Sigmoid colon (tissue), 6 donors: ENCODE measurements at regions not wholly inside any gene's neighbourhood (a gene's known extent, or its start where the extent isn't known, plus 50 kb on each side); places are given as distances from the start of the nearest gene placed in this dataset.

Experiments
- DNase-seq: peaks from one replicate; pipeline ENCODE4 v3.0.0-alpha.2; 2019
- H3K27ac ChIP-seq, 4 donors: fragments of 200-600 bp; sonication (generic); one replicate each; pipeline ENCODE4 v1.5.1; 2016 to 2019; ENCODE audit warnings: mild to moderate bottlenecking in 1 of 4
- H3K27me3 ChIP-seq, 3 donors: fragments of 200-600 bp; sonication (generic); one replicate each; pipeline ENCODE4 v1.5.1; 2019; ENCODE audit warnings: mild to moderate bottlenecking in 1 of 3
- H3K36me3 ChIP-seq, 4 donors: fragments of 200-600 bp; sonication (generic); one replicate each; pipeline ENCODE4 v1.5.1; 2016 to 2019
- H3K4me1 ChIP-seq, 4 donors: fragments of 200-600 bp; sonication (generic); one replicate each; pipeline ENCODE4 v1.5.1; 2017 to 2019
- H3K4me3 ChIP-seq, 4 donors: fragments of 200-600 bp; sonication (generic); one replicate each; pipeline ENCODE4 v1.5.1; 2017 to 2019; ENCODE audit warnings: mild to moderate bottlenecking in 2 of 4, moderate library complexity in 1 of 4
- H3K9me3 ChIP-seq, 4 donors: fragments of 200-600 bp in 3 of 4; sonication (generic) in 3 of 4; one replicate each; pipeline versions ENCODE4 v1.5.1 to v1.6.1; 2013 to 2019
- CTCF ChIP-seq, 4 experiments: fragments of 450-650 bp in 3 of 4; fragments of 200-600 bp in 1 of 4; IDR thresholded peaks; one replicate each; pipeline ENCODE4 v1.5.1; 2016 to 2019; ENCODE audit warnings: antibody characterized with exemption in 4 of 4, mild to moderate bottlenecking in 3 of 4, moderate library complexity in 2 of 4
- EP300 ChIP-seq, 4 donors: sonication (generic); formaldehyde crosslinking; IDR thresholded peaks; one replicate each; pipeline ENCODE4 v1.6.1; 2017; ENCODE audit warnings: antibody characterized with exemption in 4 of 4
- POLR2A ChIP-seq, 2 donors: fragments of 450-650 bp; IDR thresholded peaks; one replicate each; pipeline ENCODE4 v1.6.1; 2016; ENCODE audit warnings: antibody characterized with exemption in 2 of 2, mild to moderate bottlenecking in 2 of 2, moderate library complexity in 2 of 2
- POLR2AphosphoS5 ChIP-seq, 4 donors: sonication (generic); formaldehyde crosslinking; IDR thresholded peaks; one replicate each; pipeline ENCODE4 v1.6.1; 2017; ENCODE audit warnings: antibody characterized with exemption in 4 of 4
- WGBS, 2 donors: extraction: QIAGEN DNeasy Blood & Tissue Kit; methylation state at CpG; one replicate each; pipeline ENCODE4 v1.1.7; 2013; 5-methylcytosine and 5-hydroxymethylcytosine counted together
- intact Hi-C: fragments of 100-400 bp; cut with DNase I; formaldehyde crosslinking; loops from one replicate; pipeline ENCODE4 v1.15.1; 2023
- donor health status: healthy with polysubstance abuse.
- donor health status: healthy.

DNA sequence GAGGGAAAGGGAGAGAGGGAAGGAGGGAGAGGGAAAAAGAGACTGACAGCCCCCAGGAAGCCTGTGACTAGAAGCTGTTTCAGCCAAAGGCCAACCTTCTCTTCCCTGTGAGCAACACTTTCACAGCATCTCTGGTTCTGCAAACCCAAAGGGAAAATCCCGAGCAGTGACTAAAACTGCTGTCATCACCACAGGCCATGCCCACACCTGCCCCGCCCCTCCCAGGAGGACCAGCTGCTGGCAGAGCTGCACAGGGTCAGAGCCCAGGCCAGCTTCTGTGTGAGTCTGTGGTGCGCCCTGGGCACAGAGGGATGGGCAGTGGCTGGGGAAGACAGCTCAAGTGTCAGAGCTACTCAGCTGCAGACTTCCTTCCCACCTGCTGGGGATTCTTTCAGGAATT lies 64.9 kb upstream of the OTOS start:
- intact Hi-C loops, result no loop called here
- Histone ChIP-seq H3K27me3 (peaks cover 0 to 36% (median 14%) of the 10 kb centered on the region in 3 donors), H3K4me1 (no peaks in the 10 kb centered on the region), H3K36me3 (no peaks in the 10 kb centered on the region), H3K27ac (no peak overlapping the region), H3K4me3 (no peak overlapping the region), H3K9me3 (no peaks in the 10 kb centered on the region)
- 26 to 45% methylated on average over 3 of the region's 3 CpGs for WGBS, 2 donors
- DNase-seq, result peak; percentile 46
- TF ChIP-seq CTCF (IDR thresholded peaks at IDR 0.05) (no peak), POLR2AphosphoS5 (IDR thresholded peaks at IDR 0.05) (no peak), POLR2A (IDR thresholded peaks at IDR 0.05) (no peak)

DNA sequence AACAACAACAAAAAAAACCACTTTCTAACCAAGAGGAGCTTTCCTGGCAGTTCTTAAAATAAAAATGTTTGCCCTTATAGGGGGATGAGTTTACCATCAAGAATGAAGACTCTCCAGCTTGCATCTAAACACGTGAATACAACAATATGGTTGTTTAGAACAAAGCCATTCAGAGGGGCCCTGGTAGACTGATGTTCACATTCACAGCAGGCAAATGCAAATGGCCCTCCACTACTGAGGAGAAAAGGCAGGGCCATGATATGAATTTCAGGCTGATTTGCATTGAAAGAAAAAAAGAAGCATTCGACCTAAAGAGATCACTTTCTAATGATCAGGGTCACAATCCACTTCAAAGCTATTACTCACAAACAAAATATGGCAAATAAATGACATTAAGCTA lies 65.3 kb upstream of the OTOS start:
- 12 to 35% methylated on average over 2 of the region's 2 CpGs for WGBS, 2 donors

DNA sequence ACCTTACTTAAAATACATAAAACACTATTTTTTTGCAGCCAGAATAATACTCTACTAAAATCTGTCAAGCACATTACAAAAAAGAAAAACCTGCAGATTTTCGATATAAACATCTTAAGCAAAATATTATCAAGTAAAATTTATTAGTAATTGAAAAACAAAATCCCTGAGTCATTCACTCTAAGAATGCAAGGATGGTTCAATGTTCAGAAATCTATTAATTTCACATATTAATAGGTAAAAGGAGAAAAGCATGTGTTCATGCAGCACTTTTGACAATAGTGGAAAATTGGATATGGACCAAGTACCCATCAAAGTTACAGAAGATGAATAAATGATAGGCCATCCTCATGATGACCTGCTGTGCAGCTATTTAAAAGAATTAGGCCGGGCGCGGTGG lies 66.2 kb upstream of the OTOS start:
- H3K9me3 ChIP-seq, result no peaks in the 10 kb centered on the region
- H3K4me1 ChIP-seq, result no peaks in the 10 kb centered on the region
- H3K36me3 ChIP-seq, result no peaks in the 10 kb centered on the region
- H3K27me3 ChIP-seq, result peaks cover 0 to 23% (median 8%) of the 10 kb centered on the region in 3 donors
- intact Hi-C loops, result no loop called here
- H3K27ac ChIP-seq, result no peak overlapping the region
- TF ChIP-seq POLR2AphosphoS5 (IDR thresholded peaks at IDR 0.05), result no peak
- no peak for TF ChIP-seq POLR2A (IDR thresholded peaks at IDR 0.05)
- TF ChIP-seq EP300 (IDR thresholded peaks at IDR 0.05), result no peak
- no peak for TF ChIP-seq CTCF (IDR thresholded peaks at IDR 0.05)
- H3K4me3 ChIP-seq, result no peak overlapping the region
- DNase-seq, result no peak
- WGBS, 2 donors, result 91 to 94% methylated on average over 4 of the region's 4 CpGs

More for the DNA sequence above, 65.3 kb upstream of the OTOS start:
- Histone ChIP-seq H3K4me3 (no peak overlapping the region), H3K4me1 (no peaks in the 10 kb centered on the region), H3K36me3 (no peaks in the 10 kb centered on the region), H3K9me3 (no peaks in the 10 kb centered on the region), H3K27ac (no peak overlapping the region), H3K27me3 (peaks cover 0 to 32% (median 10%) of the 10 kb centered on the region in 3 donors)
- no peak for DNase-seq
- no peak for TF ChIP-seq CTCF (IDR thresholded peaks at IDR 0.05)
- TF ChIP-seq POLR2A (IDR thresholded peaks at IDR 0.05), result no peak
- no peak for TF ChIP-seq POLR2AphosphoS5 (IDR thresholded peaks at IDR 0.05)
- no peak for TF ChIP-seq EP300 (IDR thresholded peaks at IDR 0.05)
- intact Hi-C loops, result no loop called here

DNA sequence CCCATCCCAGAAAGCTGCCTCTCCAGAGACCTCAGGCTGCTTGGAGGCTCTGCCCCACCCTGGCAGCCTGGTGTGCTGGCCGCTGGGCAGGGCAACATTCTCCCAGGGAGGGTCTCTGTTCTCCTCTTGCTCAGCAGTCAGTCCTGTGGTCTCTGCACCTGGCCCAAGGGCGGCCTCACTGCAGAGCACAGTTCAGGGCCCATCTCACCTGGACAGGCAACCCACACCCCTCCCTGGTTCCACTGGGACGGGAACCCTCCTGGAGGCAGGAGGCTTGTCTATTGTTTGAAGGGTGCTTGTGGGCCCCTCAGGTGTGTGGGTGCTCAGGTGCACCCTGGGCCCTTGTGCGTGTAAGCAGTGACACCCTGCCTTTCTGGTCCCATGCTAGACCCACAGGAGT lies 67.2 kb upstream of the OTOS start:
- H3K9me3 ChIP-seq, result no peaks in the 10 kb centered on the region
- intact Hi-C loops, result no loop called here
- DNase-seq, result peak; percentile 37
- H3K27ac ChIP-seq, result no peak overlapping the region
- TF ChIP-seq POLR2AphosphoS5 (IDR thresholded peaks at IDR 0.05), result no peak
- H3K27me3 ChIP-seq, result peaks cover 0 to 18% (median 6%) of the 10 kb centered on the region in 3 donors
- 81 to 90% methylated on average over 4 of the region's 4 CpGs for WGBS, 2 donors
- H3K36me3 ChIP-seq, result no peaks in the 10 kb centered on the region
- no peaks in the 10 kb centered on the region for H3K4me1 ChIP-seq
- no peak overlapping the region for H3K4me3 ChIP-seq

DNA sequence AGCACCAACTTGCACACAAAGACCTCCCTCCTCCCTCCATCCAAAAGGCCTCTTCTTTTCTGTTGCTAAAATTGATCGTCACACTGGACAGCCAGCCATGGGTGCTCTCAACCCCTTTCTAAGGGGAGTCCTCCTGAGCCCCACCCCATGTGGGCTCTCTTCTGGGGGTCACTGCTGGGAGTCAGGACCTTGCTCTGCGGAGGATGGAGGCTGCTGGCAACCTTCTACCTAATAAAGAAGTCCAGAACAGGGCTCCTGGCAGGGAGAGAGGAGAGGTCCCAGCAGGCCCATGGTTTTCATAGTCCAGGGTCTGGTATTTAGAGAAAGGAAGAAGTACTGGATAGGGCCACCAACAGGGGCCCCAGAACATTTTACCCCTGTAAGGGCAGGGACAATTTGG lies 67.6 kb upstream of the OTOS start:
- no peak overlapping the region for H3K4me3 ChIP-seq
- H3K27me3 ChIP-seq, result peaks cover 0 to 14% (median 2%) of the 10 kb centered on the region in 3 donors
- intact Hi-C loops, result no loop called here
- no peak overlapping the region for H3K27ac ChIP-seq
- peak; percentile 30 for DNase-seq
- 88 to 90% methylated on average over 2 of the region's 2 CpGs for WGBS, 2 donors
- no peaks in the 10 kb centered on the region for H3K9me3 ChIP-seq
- H3K4me1 ChIP-seq, result no peaks in the 10 kb centered on the region
- no peaks in the 10 kb centered on the region for H3K36me3 ChIP-seq
- TF ChIP-seq EP300 (IDR thresholded peaks at IDR 0.05), result no peak
- TF ChIP-seq CTCF (IDR thresholded peaks at IDR 0.05), result no peak
- TF ChIP-seq POLR2AphosphoS5 (IDR thresholded peaks at IDR 0.05), result no peak
- TF ChIP-seq POLR2A (IDR thresholded peaks at IDR 0.05), result no peak
